ENCODE measurements at regions not wholly inside any gene's neighbourhood (a gene's known extent, or its start where the extent isn't known, plus 50 kb on each side); places are given as distances from the start of the nearest gene placed in this dataset.

DNA sequence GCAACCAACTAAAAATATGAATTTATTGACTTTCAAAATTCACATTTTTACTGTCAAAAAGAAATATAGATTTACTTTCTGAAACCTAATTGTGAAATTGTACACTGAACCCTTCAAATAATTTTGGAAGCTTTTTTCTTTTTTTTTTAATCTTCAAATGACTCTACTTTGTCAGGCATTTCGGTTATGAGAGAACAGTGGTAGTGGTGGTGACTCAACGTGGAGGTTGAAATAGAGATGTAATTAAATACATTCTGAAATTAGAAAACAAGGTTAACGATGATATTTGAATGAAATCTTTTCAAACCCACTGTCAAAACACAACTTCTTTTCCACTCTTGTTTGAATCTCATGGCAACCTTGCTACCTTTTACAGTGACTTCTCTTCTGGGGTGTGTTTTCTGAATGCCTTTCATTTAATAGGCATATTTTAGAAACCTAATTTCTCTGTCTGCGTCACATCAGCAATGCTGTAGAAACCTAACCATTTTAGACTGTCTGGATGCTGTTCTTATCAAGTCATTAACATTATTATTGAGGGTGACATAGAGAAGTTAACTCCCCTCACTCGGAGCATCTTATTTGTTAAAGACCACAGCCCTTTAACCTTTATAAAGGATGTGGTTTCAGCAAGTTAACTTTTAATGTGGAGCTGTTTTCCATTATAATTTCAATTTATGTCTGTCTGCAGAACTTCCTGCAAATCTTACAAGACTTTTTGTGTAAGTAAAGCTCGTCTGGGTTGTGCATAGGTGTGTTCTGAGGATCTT, 136.8 kb downstream of the PCDH7 start:
- H3K4me3 ChIP-seq (ENCODE audit: low read depth, low read length), result no peak overlapping the region
- TF ChIP-seq, protein P1, sequence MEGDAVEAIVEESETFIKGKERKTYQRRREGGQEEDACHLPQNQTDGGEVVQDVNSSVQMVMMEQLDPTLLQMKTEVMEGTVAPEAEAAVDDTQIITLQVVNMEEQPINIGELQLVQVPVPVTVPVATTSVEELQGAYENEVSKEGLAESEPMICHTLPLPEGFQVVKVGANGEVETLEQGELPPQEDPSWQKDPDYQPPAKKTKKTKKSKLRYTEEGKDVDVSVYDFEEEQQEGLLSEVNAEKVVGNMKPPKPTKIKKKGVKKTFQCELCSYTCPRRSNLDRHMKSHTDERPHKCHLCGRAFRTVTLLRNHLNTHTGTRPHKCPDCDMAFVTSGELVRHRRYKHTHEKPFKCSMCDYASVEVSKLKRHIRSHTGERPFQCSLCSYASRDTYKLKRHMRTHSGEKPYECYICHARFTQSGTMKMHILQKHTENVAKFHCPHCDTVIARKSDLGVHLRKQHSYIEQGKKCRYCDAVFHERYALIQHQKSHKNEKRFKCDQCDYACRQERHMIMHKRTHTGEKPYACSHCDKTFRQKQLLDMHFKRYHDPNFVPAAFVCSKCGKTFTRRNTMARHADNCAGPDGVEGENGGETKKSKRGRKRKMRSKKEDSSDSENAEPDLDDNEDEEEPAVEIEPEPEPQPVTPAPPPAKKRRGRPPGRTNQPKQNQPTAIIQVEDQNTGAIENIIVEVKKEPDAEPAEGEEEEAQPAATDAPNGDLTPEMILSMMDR (IDR thresholded peaks at IDR 0.05; ENCODE audit: borderline replicate concordance, insufficient read depth, low read depth, low read length), result no peak

DNA sequence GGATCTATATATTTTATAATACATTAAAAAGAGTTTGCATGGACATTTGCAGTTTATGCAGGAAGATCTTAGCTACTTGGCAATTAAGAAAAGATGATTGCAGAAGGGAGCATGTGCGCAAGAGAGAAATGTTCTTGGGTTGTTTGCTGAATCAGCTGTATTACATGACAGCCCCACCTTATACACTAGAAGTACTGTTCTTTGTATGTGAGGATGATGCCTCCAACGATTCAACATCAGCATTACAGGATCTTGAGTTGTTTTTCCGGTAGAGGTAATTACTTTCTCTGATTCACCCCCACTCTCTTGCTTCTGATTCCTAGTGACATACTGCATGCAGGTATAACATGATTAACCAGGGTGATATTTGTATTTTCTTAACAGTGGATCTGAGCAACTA, 140.8 kb downstream of the PCDH7 start:
- TF ChIP-seq, protein P1 (IDR thresholded peaks at IDR 0.05; ENCODE audit: borderline replicate concordance, insufficient read depth, low read depth, low read length), result no peak
- no peak overlapping the region for H3K4me3 ChIP-seq (ENCODE audit: low read depth, low read length)

DNA sequence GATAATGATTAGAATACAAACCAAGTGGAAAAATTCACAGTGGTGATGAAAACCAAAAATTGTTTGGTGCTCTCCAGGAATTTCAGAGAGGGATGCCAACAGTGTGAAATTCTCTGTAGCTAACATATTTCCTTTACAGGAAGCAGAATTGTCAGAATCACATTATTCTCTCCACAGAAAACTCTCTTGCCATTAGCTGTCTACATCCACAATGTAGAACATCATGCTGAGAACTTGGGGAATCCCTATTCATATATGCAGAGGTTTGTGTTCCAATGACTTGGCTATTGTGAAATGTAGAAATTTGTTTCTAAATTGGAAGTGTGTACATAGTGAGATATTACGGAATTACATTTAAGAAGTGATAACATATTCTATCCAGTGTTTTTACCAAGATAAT, 142.0 kb downstream of the PCDH7 start:
- H3K4me3 ChIP-seq (ENCODE audit: low read depth, low read length), result no peak overlapping the region
- TF ChIP-seq, protein P1 (IDR thresholded peaks at IDR 0.05; ENCODE audit: borderline replicate concordance, insufficient read depth, low read depth, low read length), result no peak

DNA sequence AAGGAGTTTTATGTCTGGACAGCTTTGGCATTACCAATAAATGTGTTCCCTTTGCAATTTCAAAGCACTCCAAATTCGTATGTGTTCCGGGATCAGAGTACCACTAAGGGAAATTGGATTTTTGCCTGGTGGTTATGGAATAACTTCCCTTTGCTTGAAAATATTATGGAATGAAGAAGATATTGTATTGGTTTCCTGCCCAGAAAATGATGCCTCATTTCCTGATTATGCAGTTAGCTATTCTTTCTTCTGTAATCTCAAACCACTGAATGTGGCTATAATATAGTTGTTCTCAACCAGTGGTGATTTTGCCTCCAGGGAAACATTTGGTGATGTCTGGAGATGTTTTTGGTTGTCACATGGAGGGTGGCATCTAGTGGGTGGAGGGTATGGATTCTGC, 142.9 kb downstream of the PCDH7 start:
- H3K4me3 ChIP-seq (ENCODE audit: low read depth, low read length), result no peak overlapping the region
- TF ChIP-seq, protein P1 (IDR thresholded peaks at IDR 0.05; ENCODE audit: borderline replicate concordance, insufficient read depth, low read depth, low read length), result no peak

DNA sequence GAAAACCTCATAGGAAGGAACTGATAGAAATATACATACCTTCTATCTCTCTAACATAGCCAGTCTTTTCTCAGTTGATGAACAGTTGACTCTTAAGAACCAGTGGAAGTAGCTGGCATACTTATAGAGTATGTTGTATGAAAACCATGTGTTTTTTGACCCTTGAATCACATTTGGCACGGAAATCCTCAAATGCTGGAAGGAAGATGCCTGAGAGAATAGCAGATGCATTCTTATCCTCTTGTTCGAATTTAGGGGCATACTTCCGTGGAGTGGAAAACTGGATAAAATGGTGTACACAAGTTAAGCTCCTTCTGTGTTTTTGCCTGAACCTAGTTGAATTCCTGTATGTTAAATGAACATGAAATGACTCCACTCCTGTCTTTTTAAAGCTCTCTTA, 145.5 kb downstream of the PCDH7 start:
- TF ChIP-seq, protein P1 (IDR thresholded peaks at IDR 0.05; ENCODE audit: borderline replicate concordance, insufficient read depth, low read depth, low read length), result no peak
- H3K4me3 ChIP-seq (ENCODE audit: low read depth, low read length), result no peak overlapping the region

DNA sequence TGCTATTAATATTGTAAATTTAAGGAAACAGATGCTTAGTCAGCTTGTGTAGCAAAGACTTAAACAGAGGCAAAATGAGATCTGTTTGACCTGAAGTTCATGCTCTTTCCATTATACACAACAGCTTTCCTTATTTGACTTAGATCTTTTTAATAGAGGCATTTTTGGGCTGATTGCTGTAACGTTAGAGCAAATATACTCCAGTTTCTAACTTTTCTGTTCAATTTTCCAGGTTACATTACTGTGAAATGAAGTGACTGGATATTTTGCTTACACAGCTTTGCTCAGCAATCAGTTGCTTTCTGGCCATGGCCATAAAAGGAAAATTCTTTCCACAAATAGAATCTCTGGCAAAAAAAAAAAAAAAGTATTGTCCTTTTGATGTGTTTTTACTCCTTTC, 146.2 kb downstream of the PCDH7 start:
- no peak overlapping the region for H3K4me3 ChIP-seq (ENCODE audit: low read depth, low read length)
- TF ChIP-seq, protein P1 (IDR thresholded peaks at IDR 0.05; ENCODE audit: borderline replicate concordance, insufficient read depth, low read depth, low read length), result no peak

DNA sequence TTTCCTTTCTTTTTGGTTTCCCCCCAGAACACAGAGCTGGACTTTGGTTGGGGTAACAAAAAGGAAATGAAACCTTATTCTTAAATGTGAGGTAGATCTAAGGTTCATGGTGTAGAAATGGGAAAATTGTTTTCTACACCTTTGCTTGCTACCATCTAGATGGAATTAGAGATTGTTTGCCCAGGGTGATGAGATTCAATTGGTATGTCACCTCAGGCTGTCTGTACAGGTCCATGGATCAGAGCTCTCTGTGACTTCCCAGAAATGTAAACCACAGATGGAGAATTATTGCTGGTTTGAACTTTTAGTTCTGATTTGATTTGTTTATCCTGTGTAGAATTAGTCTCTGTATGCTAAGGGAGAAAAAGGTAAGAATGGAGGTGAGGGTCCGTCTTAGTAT, 146.7 kb downstream of the PCDH7 start:
- no peak overlapping the region for H3K4me3 ChIP-seq (ENCODE audit: low read depth, low read length)
- TF ChIP-seq, protein P1 (IDR thresholded peaks at IDR 0.05; ENCODE audit: borderline replicate concordance, insufficient read depth, low read depth, low read length), result no peak

Data from GM12875 (cell line).